GM19193 (cell line): ENCODE measurements at regions not wholly inside any gene's neighbourhood (a gene's known extent, or its start where the extent isn't known, plus 50 kb on each side); places are given as distances from the start of the nearest gene placed in this dataset.

Source experiments
- POLR2A ChIP-seq: IDR thresholded peaks from 4 replicates; pipeline ENCODE4 v1.6.1; 2011; ENCODE audit not compliant: insufficient read depth, insufficient read length; ENCODE audit errors: extremely low read depth

DNA sequence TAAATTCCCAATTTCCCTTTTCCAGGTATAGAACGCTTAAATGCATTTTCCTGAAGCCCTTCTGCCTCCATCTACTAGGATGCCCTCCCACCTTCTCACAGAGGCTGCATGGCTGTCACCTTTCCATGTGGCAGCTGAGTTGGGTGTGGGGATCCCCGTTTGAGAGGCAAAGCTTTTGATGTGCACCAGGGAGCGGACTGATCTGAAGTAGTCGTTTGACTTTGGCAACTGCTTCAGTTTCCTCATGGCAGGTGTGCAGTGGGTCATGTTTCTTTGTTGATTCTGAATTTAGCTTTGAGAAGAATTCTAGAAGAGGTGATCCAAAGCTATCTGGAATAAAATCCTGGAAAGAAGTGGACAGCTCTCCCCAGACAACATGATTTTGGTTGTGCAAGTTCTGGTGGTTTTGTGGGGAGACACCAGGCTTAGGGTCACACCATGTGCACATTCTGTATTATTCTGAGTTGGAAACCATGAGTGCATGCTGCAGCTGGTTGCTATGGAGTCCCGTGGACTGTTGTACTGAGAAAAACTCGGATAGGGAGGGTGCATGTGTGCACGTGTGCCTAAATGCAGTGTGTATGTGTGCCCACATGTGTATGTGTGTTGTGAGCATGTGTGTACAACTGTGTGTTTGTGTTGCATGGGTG is 63.5 kb downstream of the GADD45G start:
- TF ChIP-seq POLR2A = no peak

DNA sequence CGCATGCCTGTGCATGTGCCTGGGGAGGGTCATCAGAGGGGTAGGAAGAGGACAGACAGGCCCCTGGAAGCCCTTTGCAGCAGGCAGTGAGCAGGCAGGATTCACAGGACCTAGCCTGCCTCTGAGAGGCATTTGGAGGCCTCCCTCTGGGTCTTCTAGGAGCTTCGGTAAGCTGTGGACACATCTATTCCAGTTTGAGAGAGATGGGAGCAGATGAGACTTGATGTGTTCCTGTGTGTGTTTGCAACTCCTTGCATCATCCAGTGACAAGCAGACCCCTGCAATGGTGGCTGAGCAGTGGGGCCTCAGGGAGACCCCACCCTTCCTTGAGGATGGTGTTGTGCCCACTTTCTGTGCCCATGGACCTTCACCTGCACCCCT is 64.0 kb downstream of the GADD45G start:
- TF ChIP-seq POLR2A = no peak

DNA sequence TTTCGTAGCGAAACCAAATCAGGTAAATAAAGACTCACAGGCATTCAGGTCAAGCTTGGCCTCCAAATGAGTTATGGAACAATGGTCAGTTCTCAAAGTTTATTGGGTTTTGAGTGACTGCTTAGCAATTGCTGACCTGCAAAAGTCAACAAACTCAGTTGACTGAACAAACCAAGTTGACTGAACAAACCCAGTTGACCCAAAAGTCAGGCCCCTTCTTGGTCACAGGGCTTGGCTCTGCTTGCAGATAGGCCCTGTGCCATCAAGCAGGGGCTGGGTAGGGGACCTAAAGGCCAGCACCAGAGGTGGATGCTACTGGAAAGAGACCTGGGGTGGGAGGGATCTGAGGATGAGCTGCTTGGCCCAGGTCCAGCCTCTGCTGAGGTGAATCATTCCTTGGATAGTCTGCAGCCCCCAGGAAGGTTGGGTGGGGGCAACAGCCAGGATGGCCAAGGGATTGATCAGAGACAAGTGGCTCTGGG is 64.6 kb downstream of the GADD45G start:
- no peak for TF ChIP-seq POLR2A

DNA sequence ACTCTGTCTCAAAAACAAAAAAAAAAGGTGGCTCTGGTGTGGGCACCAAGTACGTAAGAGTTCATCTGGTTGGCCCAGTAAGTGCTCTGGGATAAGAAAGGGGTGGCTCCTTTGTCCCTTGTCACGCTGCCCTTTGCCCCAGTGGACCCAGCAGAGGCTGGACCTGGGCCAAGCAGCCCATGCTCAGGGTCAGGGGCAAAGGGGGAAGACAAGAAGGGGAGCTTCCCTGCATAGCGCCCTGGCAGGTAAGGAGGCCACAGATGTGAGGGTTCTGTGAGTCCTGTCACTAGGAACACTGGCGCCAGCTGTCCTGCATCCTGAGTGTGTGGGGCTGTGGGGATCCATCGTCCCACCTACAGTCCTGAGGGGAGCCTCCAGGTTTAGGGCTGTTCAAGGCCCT is 65.3 kb downstream of the GADD45G start:
- no peak for TF ChIP-seq POLR2A

DNA sequence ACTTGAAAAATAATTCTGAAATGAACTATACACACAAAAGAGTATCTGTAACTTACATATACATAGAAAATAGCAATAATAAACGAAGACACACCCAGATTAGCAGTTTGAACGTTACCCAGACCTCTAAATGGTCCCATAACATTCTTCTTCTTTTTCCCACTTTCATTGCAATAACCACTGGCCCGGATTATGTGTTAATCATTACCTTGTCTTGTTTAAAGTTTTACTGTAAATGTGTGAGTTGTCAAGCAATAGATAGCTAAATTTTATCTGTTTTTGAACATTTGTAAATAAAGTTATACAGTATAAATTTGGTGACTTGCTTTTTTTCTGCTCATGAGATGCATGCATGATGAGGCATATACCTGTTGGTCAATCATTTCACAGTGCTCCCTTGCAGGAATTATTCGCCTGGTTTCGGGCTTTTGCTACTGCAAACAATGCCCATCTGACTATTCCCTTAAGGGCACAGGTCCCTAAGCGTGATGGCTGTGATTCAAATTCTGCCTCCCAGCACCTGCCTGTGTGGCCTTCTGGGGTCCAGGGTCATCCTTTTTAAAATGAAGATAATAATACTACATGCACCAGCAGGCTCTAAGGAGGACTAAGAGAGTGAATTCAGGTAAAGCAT is 66.1 kb downstream of the GADD45G start:
- TF ChIP-seq POLR2A = no peak

DNA sequence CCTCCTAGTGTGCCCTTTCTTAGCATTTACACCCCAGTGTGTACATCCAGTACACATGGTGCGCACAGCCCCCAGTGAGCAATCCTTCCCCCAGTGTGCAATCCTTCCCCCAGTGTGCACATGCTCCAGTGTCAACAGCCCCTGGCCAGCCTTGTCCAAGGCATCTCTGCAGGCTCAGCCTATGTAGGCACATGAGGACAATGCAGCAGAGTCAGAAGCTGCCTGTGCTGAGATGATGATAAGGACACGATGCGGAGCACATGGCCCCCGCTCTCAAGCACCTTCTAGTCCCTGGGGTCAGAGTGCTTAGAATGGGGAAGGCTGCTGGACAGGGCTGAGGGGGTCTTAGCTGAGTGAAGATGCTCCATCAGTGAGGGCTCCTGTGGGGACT is 69.8 kb downstream of the GADD45G start:
- no peak for TF ChIP-seq POLR2A

DNA sequence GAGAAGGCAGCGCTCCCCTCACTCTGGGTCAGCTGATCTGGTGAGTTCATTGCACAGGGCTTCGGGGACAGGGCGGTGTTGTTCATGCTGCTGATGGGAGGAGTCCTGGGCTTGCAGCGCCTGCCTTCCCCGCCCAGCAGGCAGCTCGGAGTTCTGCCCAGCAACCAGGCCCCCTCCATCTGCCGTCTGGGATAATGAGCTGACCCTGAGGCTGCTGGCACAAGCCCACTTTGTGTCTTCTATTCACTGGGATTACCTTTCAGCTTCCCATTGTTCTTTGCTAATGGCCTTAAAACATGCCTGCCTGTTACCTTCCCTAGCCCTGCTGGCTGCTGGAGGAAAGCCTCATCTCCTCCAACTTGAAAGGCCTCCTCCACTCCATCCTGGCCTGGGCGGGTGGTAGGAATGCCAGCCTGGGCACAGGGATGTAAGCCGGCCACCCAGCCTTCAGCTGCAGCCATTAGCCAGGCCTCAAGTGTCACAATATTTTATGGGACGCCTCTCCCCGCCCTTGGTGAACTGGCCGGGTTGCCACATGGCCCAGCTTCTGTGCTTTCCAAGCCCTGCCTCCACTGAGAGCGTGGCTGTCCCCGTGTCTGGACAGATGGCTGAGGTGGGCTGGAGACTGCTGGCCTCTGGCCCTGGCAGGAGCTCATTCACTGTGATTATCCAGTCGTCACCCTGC is 70.4 kb downstream of the GADD45G start:
- TF ChIP-seq POLR2A = no peak

DNA sequence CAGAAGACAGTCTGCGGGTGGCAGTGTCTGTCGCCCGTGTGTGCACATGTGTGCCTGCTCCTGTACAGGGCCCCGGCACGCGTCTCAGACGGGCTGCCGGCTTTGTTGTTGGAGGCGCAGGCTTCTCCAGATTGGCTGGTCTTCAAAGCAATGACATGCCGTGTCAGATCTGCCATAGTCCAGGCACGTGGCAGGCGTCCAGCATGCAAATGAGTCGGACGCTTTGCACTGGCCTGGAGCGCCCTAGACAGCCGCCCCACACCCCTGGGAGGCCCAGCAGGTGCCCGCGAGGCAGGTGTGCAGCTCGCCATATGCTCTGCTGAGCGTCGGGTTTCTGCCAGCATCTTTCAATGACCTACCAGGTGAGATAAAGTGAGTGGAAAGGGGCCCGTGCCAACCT is 71.5 kb downstream of the GADD45G start:
- TF ChIP-seq POLR2A = no peak

DNA sequence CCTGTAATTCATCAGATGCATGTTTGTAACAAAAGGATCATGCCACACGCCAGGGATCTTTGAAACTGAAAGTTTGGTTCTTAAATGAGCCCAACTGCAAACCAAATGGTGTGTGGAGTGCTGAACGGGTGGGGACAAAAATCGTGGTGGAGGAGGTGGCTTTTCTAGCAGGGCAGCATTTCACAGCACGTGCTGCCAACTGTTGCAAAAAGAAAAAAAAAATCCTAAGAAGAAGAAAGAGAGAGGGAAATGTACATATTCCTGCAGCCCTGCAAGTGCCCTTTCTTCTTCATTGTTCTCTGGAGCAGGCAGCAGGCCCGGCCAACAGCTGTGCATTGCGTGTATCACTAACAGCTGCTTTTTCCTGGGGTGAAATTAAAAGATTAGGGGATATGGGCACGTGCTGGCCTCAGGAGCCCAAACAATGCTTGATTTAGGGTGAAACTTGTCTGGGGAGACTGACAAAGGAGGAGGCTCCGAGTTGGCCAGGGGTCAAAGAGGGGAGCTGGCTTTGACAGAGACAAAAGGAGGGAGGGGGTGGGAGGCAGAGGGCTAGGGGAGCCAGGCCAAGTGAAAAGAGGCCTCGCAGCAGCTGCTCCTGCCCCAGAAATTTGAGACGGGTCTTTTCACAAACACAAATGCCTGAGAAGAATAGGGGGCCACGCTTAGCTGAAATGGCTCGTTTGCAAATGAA is 73.0 kb downstream of the GADD45G start:
- TF ChIP-seq POLR2A = no peak

DNA sequence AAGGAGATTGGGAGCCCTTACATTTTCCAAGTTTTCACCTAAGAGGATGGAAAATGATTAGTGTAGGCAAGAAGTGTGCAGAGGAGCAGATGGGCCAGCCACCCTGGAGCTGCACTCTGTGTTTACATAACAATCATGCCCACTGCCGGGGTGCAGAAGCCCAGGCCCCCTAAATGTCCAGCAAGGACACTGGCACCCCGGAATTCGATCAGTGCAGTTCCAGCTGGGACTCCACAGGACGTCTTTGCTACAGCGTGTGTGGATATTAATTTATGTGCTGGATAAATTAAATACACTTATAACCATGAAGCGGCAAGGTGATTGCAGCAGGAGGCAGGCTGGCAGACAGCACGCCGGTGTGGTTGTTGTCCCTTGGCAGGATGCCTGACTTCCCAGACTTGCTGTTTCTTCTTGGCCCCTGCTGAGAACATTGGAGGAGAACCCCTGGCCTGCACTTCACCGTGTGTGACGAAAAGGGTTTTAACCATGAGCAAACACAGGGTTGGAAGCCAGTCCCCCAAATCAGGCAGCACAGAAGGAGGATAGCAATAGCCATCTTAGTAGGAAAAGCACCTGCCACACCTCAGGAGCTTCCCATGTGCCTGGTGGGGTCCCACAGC is 73.7 kb downstream of the GADD45G start:
- TF ChIP-seq POLR2A = no peak

DNA sequence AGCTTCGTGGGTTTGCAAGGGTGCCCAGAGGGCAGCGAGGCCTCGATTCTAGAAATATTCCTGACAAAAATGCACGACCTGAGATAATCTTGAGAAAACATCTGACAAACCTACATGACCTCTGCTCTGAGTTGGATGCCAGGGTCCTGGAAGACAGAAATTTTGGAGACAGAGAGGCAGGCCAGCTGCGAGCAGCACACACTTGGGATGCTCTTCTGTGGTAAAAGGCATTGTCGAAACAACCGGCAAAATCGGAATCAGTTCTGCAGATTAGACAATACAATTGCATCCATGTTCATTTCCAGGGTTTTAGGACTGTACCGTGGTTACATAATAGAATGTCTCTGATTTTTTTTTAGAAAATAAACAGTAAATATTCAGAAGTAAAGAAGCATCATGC is 74.2 kb downstream of the GADD45G start:
- no peak for TF ChIP-seq POLR2A

DNA sequence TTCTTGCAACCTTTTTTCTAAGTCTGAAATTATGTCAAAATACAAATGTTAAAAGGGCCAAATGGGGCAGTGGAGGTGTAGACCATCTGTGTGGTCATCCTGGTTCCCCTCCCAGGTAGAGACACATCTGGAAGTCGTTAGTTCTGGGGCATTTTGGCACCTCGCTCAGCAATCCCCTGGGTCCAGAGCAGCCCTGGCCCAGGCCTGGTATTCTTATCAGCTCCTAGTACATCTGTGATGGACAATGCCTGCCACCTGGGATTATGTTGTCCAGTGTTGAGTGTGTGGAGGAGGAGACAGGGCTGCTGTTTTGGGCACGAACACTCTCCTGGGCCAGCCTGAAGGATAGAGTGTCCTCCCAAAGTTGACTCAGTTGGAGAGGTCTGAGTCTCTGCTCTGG is 74.8 kb downstream of the GADD45G start:
- no peak for TF ChIP-seq POLR2A

DNA sequence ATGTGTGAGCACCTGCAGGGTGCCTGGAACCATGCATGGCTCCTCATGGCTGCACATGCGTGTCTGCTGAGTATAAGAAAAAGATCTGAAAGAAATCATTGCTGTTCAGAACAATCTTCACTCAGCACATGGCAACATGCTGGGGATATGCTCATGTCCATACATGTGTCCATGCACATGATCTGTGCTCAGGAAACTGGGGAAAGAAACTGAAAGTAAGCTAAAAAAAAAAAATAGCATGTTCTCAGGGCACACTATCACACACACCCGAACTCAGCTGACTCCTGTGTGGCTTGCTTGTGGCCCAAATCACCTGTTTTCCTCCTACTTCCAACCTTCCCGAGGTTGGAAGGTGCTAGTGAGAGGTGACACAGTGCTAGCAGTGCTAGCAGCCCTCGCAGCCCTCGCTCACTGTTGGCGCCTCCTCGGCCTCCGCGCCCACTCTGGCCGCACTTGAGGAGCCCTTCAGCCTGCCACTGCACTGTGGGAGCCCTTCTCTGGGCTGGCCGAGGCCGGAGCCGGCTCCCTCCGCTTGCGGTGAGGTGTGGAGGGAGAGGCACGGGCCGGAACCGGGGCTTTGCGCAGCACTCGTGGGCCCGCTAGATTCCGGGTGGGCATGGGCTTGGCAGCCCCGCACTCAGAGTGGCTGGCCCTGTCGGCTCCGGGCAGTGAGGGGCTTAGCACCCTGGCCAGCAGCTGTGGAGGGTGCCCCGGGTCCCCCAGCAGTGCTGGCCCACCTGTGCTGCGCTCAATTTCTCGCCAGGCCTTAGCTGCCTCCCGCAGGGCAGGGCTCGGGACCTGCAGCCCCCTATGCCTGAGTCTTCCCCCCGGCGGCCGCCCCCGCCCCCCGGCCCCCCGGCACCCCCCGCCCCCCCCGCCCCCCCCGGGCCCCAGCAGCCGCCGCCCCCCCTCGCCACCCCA is 76.0 kb downstream of the GADD45G start:
- no peak for TF ChIP-seq POLR2A

DNA sequence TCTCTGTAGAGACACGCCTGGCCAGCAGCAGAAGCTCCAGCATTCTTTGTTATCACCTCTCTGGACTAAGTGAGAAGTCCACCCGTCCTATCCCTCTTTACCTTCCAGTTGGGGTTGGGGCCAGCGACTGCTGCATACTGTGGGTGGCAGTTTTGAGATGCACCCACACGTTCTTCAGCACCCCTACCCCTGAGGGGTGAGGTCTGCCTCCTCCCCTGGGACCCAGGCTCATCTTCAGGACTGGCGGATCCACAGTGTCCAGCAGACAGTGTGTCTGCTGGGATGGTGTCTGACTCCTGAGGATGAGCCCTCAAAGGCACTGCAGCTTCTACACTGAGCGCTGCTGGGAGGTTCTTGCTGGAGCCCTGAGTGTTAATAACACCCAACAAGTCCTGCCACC is 78.8 kb downstream of the GADD45G start:
- no peak for TF ChIP-seq POLR2A
